ENCODE measurements at regions not wholly inside any gene's neighbourhood (a gene's known extent, or its start where the extent isn't known, plus 50 kb on each side); places are given as distances from the start of the nearest gene placed in this dataset.
A peak's percentile ranks its signal among the peaks of the same experiment; 100 is the strongest.
"Not testable (repeated sequence)": the region's sequence is repeated elsewhere in the genome, so short reads cannot be mapped to it uniquely, and the experiment has no call there.

DNA sequence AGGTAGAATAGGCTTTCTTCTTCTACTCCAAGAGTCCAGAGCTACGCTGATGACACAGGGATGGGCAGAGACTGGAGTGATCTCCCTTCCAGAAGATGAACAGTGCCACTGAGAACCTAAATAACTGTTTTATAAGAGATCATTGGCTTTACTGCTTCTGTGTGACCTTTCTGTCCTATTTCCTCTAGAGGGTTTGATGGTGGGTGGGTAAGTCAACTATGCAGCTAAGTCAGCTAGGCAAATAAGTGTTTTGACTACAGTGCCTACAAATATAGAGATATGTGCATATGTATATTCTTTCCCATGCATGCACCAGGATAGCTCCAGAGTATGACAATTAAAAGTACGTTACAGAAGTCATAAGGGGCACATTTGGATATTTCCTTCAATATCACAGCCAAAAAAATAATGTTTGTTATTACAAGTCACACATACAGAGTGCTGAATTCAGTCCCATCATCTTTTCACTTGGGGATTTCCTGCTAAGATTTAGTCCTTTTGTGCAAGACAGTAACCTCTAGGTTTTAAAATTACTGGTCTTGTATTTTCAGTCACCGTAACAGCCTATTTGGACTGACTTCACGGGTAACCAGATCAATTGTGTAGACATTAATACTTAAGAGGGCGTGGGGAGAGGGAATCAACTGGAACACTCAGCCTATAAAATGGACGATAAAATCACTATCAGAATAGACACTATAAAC, 412.6 kb upstream of the SOX5 start:
- DNase-seq = no peak

GRCh38 chr12:24360907-24361306, 411.4 kb upstream of the SOX5 start:
- DNase-seq = no peak

- DNase-seq = no peak
These were observed 411.0 kb upstream of the SOX5 start for GRCh38 chr12:24360461-24360860.

DNA sequence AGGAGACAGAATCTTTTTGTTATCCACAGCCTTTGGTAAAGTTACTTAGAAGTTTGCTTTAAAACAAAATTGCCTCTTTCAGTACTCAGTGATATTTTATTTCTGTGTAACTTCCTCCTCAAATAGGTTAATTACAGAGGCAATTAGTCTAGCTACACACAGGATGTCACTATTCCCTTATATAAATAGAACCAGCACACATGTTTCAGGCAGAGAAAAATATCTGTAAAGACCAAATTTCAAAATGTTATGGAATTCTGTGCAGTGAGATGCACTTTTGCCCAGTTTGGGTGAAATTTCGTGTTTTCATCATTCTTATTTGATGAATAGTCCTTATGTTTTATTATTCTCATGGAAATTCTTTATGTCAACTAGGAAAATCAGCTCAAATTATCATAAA, 410.6 kb upstream of the SOX5 start:
- DNase-seq = no peak

DNA sequence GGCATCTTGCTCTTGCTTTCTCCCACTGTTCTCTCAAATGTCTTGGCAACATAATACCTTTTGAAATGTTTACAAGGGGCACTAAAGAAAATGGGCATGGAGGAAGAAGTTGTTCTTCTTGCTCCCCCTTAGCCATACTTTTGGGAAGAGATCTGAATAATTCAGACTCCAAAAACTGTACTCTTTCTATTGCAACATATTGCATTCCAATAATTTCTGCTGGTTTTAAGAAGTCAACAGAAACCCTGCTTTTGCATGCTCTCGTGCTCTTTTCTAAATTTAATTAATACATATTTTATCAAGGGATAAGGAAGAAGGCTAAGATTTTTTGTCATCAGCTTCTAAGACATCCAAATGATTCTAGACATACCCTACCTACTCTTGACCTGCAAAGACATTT, 409.9 kb upstream of the SOX5 start:
- DNase-seq = no peak

- no peak for DNase-seq
These were observed 406.9 kb upstream of the SOX5 start for GRCh38 chr12:24356240-24356804.

DNA sequence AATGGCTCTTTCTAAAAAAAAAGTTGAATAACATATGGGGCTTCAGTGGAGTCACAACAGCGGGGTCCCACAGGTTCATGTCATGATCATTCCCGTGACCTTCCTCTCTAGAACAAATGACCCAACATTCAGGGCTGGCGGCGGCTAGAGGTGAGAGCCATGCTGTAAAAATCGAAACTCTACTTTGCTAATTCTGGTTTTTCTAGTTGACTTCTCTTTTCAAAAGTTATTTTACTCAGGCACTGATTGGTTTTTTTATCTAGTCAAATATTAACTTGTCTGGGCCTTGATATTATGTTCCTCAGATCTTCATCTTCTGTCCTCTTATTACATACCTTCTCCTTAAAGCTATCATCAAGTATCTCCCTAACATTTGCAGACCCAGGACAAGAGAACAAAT, 402.9 kb upstream of the SOX5 start:
- no peak for DNase-seq

- DNase-seq = no peak
These were observed 399.8 kb upstream of the SOX5 start for GRCh38 chr12:24349051-24349799.

GRCh38 chr12:24348180-24348579, 398.7 kb upstream of the SOX5 start:
- DNase-seq = not testable (repeated sequence)

GRCh38 chr12:24328261-24328660, 378.8 kb upstream of the SOX5 start:
- DNase-seq = no peak

- no peak for DNase-seq
These were observed 375.9 kb upstream of the SOX5 start for GRCh38 chr12:24325331-24325730.

DNA sequence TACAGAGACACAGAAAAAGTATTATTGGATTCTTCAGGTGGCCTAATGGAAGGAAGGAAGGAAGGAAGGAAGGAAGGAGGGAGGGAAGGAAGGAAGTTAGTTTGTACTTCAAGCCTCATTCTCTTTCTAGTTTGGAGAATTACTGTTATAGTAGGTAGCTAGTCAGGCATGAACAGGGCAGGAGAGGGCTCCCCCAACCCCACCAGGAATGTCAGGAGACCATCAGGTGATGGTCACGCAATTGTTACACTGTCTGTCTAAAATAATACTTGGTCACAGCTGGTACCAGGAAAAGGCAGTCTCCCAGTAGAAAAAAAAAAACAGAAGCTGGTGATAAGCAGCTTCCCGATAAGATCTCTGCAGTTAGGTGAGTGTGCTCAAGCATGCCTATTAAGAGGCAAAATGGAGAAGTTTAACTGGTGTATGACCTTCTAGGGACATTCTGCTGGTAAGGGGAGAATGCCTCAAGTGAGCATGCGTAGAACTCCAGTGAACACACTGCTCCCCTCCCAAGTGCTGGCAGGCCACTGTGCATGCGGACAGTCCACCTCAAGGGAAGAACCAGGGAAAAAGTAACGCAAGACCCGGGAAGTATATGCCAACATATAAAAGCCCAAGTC, 358.4 kb upstream of the SOX5 start:
- peak; percentile 18 for DNase-seq

DNA sequence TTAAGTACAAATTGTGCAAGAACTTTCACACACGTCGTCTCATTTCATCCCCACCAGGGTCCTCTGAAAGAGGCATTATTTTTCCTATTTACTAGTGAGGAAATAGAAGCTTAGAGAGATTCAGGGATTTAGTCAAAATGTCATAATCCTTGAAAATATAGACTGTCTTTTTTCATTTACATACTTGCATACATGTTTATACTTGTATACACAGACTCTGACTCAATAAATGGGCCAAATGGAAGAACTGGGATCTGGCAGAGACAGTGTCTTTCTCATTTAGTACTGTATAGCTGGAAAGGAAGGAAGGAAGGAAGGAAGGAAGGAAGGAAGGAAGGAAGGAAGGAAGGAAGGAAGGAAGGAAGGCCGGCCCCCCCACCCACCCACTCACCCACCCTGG, 357.7 kb upstream of the SOX5 start:
- no peak for DNase-seq

- no peak for DNase-seq
These were observed 356.5 kb upstream of the SOX5 start for GRCh38 chr12:24306001-24306400.

DNA sequence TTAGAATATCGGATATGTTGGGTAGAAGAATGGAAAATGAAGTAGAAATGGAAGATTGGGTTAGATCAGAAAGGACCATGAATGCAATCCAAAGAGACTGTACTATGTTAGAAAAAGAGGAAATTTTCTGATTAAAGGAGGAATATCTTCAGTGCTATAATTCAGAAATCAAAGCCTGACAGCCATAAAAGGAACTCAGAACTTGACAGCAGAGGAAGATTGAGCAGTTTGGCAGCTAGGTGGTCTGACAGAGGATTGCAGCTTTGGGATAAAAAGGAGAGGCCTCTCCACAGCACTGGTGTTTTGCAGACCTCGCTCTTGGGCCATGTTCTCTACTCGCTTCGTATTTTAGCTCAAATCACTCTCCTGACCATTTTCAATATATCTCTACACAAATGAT, 354.8 kb upstream of the SOX5 start:
- DNase-seq = no peak

- DNase-seq = no peak
These were observed 353.2 kb upstream of the SOX5 start for GRCh38 chr12:24302708-24303107.

- DNase-seq = no peak
These were observed 348.0 kb upstream of the SOX5 start for GRCh38 chr12:24297516-24297915.

GRCh38 chr12:24293549-24293948, 344.1 kb upstream of the SOX5 start:
- DNase-seq = no peak

- DNase-seq = no peak
These were observed 338.5 kb upstream of the SOX5 start for GRCh38 chr12:24287963-24288362.

DNA sequence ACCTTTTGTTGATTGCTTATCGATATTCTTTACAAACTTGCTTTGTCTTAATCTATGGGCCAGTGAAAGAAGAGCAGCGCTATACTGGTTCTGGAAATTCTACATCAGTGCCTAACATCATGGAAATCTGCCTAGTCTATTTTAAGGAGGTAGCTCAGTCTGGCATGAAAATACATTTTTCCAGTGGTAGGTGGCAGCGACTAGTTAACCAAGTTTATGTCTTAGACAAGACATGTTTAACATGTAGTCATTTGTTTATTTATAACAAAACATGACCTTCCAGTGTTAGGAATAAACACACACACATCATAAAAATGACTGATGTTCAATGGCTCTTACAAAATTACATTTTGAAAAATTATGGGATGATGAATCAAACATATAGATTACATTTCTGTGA, 336.0 kb upstream of the SOX5 start:
- no peak for DNase-seq

DNA sequence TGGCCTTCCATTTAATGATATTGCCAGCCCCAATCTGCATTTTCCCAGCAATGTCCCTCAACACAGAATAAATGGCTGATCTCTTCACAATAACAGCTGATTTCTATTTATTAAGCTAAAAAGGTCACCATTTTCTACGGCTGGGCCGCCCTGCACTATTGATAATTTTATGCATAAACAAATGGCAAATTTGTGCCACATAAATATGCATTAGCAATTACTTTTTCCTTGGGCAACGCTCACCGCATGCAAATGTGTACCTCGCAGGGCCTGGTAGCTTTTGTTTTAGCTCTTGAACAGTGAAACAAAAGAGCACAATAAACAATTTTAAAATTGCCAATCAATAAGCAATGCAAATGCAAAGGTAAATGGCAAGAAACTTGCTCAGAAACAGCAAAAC, 331.9 kb upstream of the SOX5 start:
- DNase-seq = no peak

GRCh38 chr12:24280056-24280842, 330.8 kb upstream of the SOX5 start:
- DNase-seq = no peak
